ENCODE measurements at regions not wholly inside any gene's neighbourhood (a gene's known extent, or its start where the extent isn't known, plus 50 kb on each side); places are given as distances from the start of the nearest gene placed in this dataset.

GRCh38 chr4:42237451-42237850, 85.0 kb upstream of the BEND4 start:
- TF ChIP-seq CTCF (IDR thresholded peaks at IDR 0.05) (no peak), POLR2A (IDR thresholded peaks at IDR 0.05) (no peak)

All from esophagus squamous epithelium (tissue), 4 donors.